HCT116 (cell line): ENCODE measurements at regions not wholly inside any gene's neighbourhood (a gene's known extent, or its start where the extent isn't known, plus 50 kb on each side); places are given as distances from the start of the nearest gene placed in this dataset.

ENCODE experiments used
- ATAC-seq: fragments of 200-7000 bp; cut with Tn5 transposase; 2 replicates; pipeline ENCODE4 v1.9.1; 2020; ENCODE audit warnings: mild to moderate bottlenecking, moderate library complexity
- BruUV-seq: library from RNA; stranded (reverse); fragments of 400-500 nt; replicated peaks from 2 replicates; lab custom pipeline; 2021; lab: Mats Ljungman, UMichigan
- CTCF ChIA-PET: fragments of 300-600 bp; sonication (Branson Sonifier 250); formaldehyde crosslinking; loops from one replicate; lab custom pipeline; 2021; ENCODE audit warnings: antibody characterized with exemption; lab: Charles Lee
- POLR2A ChIA-PET: fragments of 300-600, 350-600 bp; sonication (Branson Sonifier 250); formaldehyde crosslinking; loops from one replicate; lab custom pipeline; 2021; ENCODE audit warnings: antibody characterized with exemption; lab: Charles Lee
- RAD21 ChIA-PET, 2 experiments: fragments of 300-600 bp; sonication (Branson Sonifier 250); formaldehyde crosslinking; loops; one replicate each; lab custom pipeline; 2023; ENCODE audit warnings: low total read pairs in 2 of 2; ENCODE audit not compliant: uncharacterized antibody in 2 of 2, unreplicated experiment in 2 of 2, low non-redundant PET in 1 of 2; lab: Charles Lee
- DNase-seq: peaks from one replicate; pipeline ENCODE4 v3.0.0-alpha.2; 2010; ENCODE audit warnings: low read depth, low spot score
- H2AFZ ChIP-seq: fragments of 200-600 bp; shearing (Covaris generic), sonication (generic); 2 replicates; pipeline ENCODE4 v1.6.1; 2017; ENCODE audit warnings: low read depth, mixed run types, mixed read lengths, antibody characterized with exemption, low read length; ENCODE audit not compliant: poor library complexity, severe bottlenecking
- H3K27ac ChIP-seq: 2 replicates; pipeline ENCODE4 v1.5.1; 2012; ENCODE audit warnings: low read depth, low read length
- H3K27me3 ChIP-seq: fragments of 200-600 bp; sonication (generic); 2 replicates; pipeline ENCODE4 v1.6.1; 2016; ENCODE audit warnings: mixed run types, low read length, mixed read lengths; ENCODE audit not compliant: insufficient read depth
- H3K36me3 ChIP-seq, 2 experiments: fragments of 200-500 bp in 1 of 2; fragments of 200-600 bp in 1 of 2; sonication (Bioruptor generic) in 1 of 2; sonication (generic) in 1 of 2; 2 replicates each; pipeline versions ENCODE4 v1.5.1 to v1.6.1; 2014 to 2016; ENCODE audit warnings: low read length in 2 of 2, inconsistent platforms in 1 of 2, mixed read lengths in 1 of 2, mixed run types in 1 of 2; ENCODE audit not compliant: insufficient read depth in 2 of 2, control insufficient read depth in 1 of 2
- H3K4me1 ChIP-seq, 2 experiments: fragments of 200-600 bp in 1 of 2; sonication (generic) in 1 of 2; 2 replicates each; pipeline versions ENCODE4 v1.5.1 to v1.6.1; 2012 to 2017; ENCODE audit warnings: low read length in 2 of 2, inconsistent platforms in 1 of 2, mild to moderate bottlenecking in 1 of 2, mixed read lengths in 1 of 2, mixed run types in 1 of 2, moderate library complexity in 1 of 2; ENCODE audit not compliant: insufficient read depth in 2 of 2, control insufficient read depth in 1 of 2
- H3K4me2 ChIP-seq: fragments of 200-600 bp; sonication (generic); 2 replicates; pipeline ENCODE4 v1.6.1; 2017; ENCODE audit warnings: mixed run types, low read length, mixed read lengths
- H3K4me3 ChIP-seq, 2 experiments: fragments of 200-600 bp in 1 of 2; sonication (generic) in 1 of 2; replicated peaks in 1 of 2; 2 replicates each; pipeline ENCODE4 v1.5.1; 2011 to 2016; ENCODE audit warnings: low read length in 2 of 2, control low read depth in 1 of 2, low read depth in 1 of 2, mild to moderate bottlenecking in 1 of 2, mixed read lengths in 1 of 2, mixed run types in 1 of 2
- H3K79me2 ChIP-seq: fragments of 200-600 bp; sonication (generic); 2 replicates; pipeline ENCODE4 v1.6.1; 2017; ENCODE audit warnings: mild to moderate bottlenecking, mixed run types, low read length, moderate library complexity, mixed read lengths; ENCODE audit not compliant: insufficient read depth
- H3K9ac ChIP-seq: fragments of 200-600 bp; sonication (generic); 2 replicates; pipeline ENCODE4 v1.6.1; 2016; ENCODE audit warnings: low read length, mixed read lengths
- H3K9me2 ChIP-seq: fragments of 200-600 bp; sonication (generic), shearing (Covaris generic); 2 replicates; pipeline ENCODE4 v1.6.1; 2017; ENCODE audit warnings: mixed run types, mild to moderate bottlenecking, moderate library complexity; ENCODE audit not compliant: insufficient read depth
- H3K9me3 ChIP-seq, 2 experiments: fragments of 200-500 bp in 1 of 2; fragments of 200-600 bp in 1 of 2; sonication (Bioruptor generic) in 1 of 2; sonication (generic) in 1 of 2; 2 replicates each; pipeline ENCODE4 v1.6.1; 2014 to 2017; ENCODE audit warnings: low read length in 2 of 2, mixed read lengths in 2 of 2, inconsistent platforms in 1 of 2, low read depth in 1 of 2, mild to moderate bottlenecking in 1 of 2, mixed run types in 1 of 2, moderate library complexity in 1 of 2; ENCODE audit not compliant: control insufficient read depth in 1 of 2, insufficient read depth in 1 of 2
- H4K20me1 ChIP-seq: fragments of 200-600 bp; sonication (generic), shearing (Covaris generic); 2 replicates; pipeline ENCODE4 v1.6.1; 2017; ENCODE audit warnings: mixed run types, mild to moderate bottlenecking, moderate library complexity; ENCODE audit not compliant: insufficient read depth
- CEBPB ChIP-seq: IDR thresholded peaks from 2 replicates; pipeline ENCODE4 v1.6.1; 2012; ENCODE audit warnings: low read depth
- EZH2phosphoT487 ChIP-seq: fragments of 200-600 bp; IDR thresholded peaks from 2 replicates; pipeline ENCODE4 v1.6.1; 2018; ENCODE audit warnings: antibody characterized with exemption, borderline replicate concordance
- FOSL1 ChIP-seq: IDR thresholded peaks from 2 replicates; pipeline ENCODE4 v1.6.1; 2012; ENCODE audit warnings: low read depth
- POLR2A ChIP-seq: IDR thresholded peaks from 2 replicates; pipeline ENCODE4 v1.7.0; 2011; ENCODE audit warnings: borderline replicate concordance; ENCODE audit not compliant: insufficient read depth, insufficient read length; ENCODE audit errors: extremely low read depth
- POLR2AphosphoS5 ChIP-seq: IDR thresholded peaks from 2 replicates; pipeline ENCODE4 v1.6.1; 2011; ENCODE audit warnings: mild to moderate bottlenecking, low read depth, low read length, moderate library complexity
- SP1 ChIP-seq: IDR thresholded peaks from 2 replicates; pipeline ENCODE4 v1.6.1; 2012; ENCODE audit warnings: low read depth
- SRF ChIP-seq: IDR thresholded peaks from 2 replicates; pipeline ENCODE4 v1.6.1; 2012; ENCODE audit warnings: low read depth
- ZNF274 ChIP-seq: fragments of 200-500 bp; sonication (Bioruptor generic); IDR thresholded peaks from 2 replicates; pipeline ENCODE4 v1.6.1; 2014; ENCODE audit warnings: mild to moderate bottlenecking, low read depth, low read length, inconsistent platforms
- intact Hi-C: fragments of 100-400 bp; cut with micrococcal nuclease; formaldehyde crosslinking; loops from 2 replicates; pipeline ENCODE4 v1.10.0; 2022
- TF ChIP-seq, protein P1 (sequence below): IDR thresholded peaks from 2 replicates; pipeline ENCODE4 v1.6.1; 2012
- TF ChIP-seq, protein P2 (sequence below): IDR thresholded peaks from 2 replicates; pipeline ENCODE4 v1.6.1; 2012
- TF ChIP-seq, protein P3 (sequence below): IDR thresholded peaks from 2 replicates; pipeline ENCODE4 v1.6.1; 2012; ENCODE audit warnings: low read depth

DNA sequence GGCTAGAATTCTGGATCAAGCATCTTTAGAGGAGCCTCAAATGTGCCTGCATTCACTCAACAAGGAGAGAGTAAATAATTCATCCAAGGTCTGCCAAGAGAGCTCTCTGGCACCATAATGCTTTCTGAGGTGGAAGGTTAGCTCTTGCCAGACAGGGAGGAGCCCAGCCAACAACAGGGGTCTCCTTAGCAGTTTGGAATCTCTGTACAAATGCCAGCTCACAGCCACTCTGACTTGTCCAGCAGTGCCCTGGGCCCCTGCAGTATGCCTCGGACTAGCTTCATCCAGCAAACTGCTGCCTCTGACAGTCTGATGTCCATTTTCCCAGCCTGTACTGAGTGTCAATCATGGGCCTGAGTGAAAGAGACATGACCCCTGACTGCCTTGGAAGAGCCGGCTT, 127.2 kb upstream of the SLC44A1 start (continued):
- TF ChIP-seq FOSL1 (no peak), SRF (no peak)
- TF ChIP-seq, all 23 proteins: peak for 0

DNA sequence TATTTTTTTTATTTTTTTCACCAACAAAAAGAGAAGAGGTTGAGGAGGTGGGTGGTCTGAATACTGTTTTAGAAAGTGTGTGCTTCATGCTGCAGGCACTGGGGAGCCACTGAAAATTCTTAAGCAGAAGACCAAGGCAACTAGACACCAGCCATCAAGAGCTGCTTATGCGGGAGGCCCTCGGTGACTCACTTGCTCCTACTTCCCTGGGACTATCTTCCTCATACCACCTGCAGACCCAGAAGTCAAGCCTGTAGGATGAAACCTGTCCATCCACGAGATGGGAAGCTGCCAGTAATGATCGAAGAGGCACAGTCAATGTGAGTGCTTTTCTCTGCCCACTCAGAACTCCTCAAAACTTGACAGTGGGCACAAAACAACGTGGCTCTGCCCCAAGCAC, 125.8 kb upstream of the SLC44A1 start:
- TF ChIP-seq, protein P1, sequence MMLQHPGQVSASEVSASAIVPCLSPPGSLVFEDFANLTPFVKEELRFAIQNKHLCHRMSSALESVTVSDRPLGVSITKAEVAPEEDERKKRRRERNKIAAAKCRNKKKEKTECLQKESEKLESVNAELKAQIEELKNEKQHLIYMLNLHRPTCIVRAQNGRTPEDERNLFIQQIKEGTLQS, result no peak
- TF ChIP-seq ZNF274 (no peak), FOSL1 (peak; percentile 17; the same call in 1 of the 2 replicates)
- POLR2A ChIA-PET, result no interaction called here
- ATAC-seq, result no peak

DNA sequence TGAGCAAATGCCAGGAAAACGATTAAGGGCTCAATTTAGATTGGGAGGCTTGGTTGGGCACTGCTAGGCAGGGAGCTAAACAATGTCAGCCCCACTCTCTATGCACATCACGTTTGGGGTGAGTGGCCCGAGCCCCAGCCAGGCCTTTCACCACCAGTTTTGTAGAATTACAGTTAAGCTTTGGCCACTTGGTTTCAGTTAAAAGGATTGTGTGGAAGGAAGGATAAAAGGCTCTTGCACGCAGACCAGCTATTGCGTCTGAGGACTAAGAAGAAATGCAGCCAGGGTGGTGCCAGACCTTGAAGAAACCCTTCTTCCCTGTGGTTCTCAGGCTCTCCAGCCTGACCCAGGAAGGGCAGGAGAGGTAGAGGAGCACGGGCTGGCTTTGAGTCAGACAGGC, 125.3 kb upstream of the SLC44A1 start:
- no peak overlapping the region for H3K27ac ChIP-seq
- no peak overlapping the region for H3K4me3 ChIP-seq
- ATAC-seq (no peak), DNase-seq (no peak)
- no peaks in the 10 kb centered on the region for H3K9me2 ChIP-seq
- BruUV-seq, result no TSS peak
- no peaks in the 10 kb centered on the region for H3K27me3 ChIP-seq
- POLR2A ChIA-PET, result no interaction called here
- no peak overlapping the region for H3K9ac ChIP-seq
- intact Hi-C loops, result no loop called here
- H3K36me3 ChIP-seq, result no peaks in the 10 kb centered on the region
- H4K20me1 ChIP-seq, result no peaks in the 10 kb centered on the region
- no peak overlapping the region for H3K4me2 ChIP-seq
- no peak overlapping the region for H2AFZ ChIP-seq
- no peaks in the 10 kb centered on the region for H3K9me3 ChIP-seq
- RAD21 ChIA-PET, result interaction anchor here in 1 of 2 experiments (0.7 kb wide), 1 partner anchor 151 kb away, joined by 3 read pairs; no protein-coding TSS in a partner anchor
- H3K4me1 ChIP-seq, result 0 out of 4 replicates have a peak, but pooled peaks cover 0 to 4% of the 10 kb centered on the region in 2 experiments
- H3K79me2 ChIP-seq, result no peaks in the 10 kb centered on the region
- CTCF ChIA-PET, result interaction anchor here (0.7 kb wide), 1 partner anchor 338 kb away, joined by 4 read pairs; no protein-coding TSS in a partner anchor
- TF ChIP-seq FOSL1 (no peak), CEBPB (no peak), SP1 (no peak), SRF (no peak), POLR2AphosphoS5 (no peak), POLR2A (no peak), EZH2phosphoT487 (no peak)
- TF ChIP-seq, protein P2, sequence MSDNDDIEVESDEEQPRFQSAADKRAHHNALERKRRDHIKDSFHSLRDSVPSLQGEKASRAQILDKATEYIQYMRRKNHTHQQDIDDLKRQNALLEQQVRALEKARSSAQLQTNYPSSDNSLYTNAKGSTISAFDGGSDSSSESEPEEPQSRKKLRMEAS, result no peak
- TF ChIP-seq, protein P3, sequence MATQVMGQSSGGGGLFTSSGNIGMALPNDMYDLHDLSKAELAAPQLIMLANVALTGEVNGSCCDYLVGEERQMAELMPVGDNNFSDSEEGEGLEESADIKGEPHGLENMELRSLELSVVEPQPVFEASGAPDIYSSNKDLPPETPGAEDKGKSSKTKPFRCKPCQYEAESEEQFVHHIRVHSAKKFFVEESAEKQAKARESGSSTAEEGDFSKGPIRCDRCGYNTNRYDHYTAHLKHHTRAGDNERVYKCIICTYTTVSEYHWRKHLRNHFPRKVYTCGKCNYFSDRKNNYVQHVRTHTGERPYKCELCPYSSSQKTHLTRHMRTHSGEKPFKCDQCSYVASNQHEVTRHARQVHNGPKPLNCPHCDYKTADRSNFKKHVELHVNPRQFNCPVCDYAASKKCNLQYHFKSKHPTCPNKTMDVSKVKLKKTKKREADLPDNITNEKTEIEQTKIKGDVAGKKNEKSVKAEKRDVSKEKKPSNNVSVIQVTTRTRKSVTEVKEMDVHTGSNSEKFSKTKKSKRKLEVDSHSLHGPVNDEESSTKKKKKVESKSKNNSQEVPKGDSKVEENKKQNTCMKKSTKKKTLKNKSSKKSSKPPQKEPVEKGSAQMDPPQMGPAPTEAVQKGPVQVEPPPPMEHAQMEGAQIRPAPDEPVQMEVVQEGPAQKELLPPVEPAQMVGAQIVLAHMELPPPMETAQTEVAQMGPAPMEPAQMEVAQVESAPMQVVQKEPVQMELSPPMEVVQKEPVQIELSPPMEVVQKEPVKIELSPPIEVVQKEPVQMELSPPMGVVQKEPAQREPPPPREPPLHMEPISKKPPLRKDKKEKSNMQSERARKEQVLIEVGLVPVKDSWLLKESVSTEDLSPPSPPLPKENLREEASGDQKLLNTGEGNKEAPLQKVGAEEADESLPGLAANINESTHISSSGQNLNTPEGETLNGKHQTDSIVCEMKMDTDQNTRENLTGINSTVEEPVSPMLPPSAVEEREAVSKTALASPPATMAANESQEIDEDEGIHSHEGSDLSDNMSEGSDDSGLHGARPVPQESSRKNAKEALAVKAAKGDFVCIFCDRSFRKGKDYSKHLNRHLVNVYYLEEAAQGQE, result no peak
- TF ChIP-seq, protein P1, result no peak

More for the DNA sequence above, 125.8 kb upstream of the SLC44A1 start:
- Histone ChIP-seq H2AFZ (no peak overlapping the region), H3K9ac (no peak overlapping the region), H4K20me1 (no peaks in the 10 kb centered on the region), H3K27ac (no peak overlapping the region), H3K9me3 (no peaks in the 10 kb centered on the region), H3K4me2 (no peak overlapping the region), H3K79me2 (no peaks in the 10 kb centered on the region), H3K9me2 (no peaks in the 10 kb centered on the region), H3K4me3 (no peak overlapping the region), H3K27me3 (no peaks in the 10 kb centered on the region), H3K4me1 (0 out of 4 replicates have a peak, but pooled peaks cover 0 to 4% of the 10 kb centered on the region in 2 experiments), H3K36me3 (no peaks in the 10 kb centered on the region)
- ChIA-PET RAD21 (interaction anchor here in 1 of 2 experiments (0.7 kb wide), 1 partner anchor 151 kb away, joined by 3 read pairs; no protein-coding TSS in a partner anchor), CTCF (interaction anchor here (0.7 kb wide), 1 partner anchor 338 kb away, joined by 4 read pairs; no protein-coding TSS in a partner anchor)
- no peak for DNase-seq
- intact Hi-C loops, result no loop called here
- BruUV-seq, result no TSS peak
